ENCODE measurements at regions not wholly inside any gene's neighbourhood (a gene's known extent, or its start where the extent isn't known, plus 50 kb on each side); places are given as distances from the start of the nearest gene placed in this dataset.
"Not testable (repeated sequence)": the region's sequence is repeated elsewhere in the genome, so short reads cannot be mapped to it uniquely, and the experiment has no call there.

DNA sequence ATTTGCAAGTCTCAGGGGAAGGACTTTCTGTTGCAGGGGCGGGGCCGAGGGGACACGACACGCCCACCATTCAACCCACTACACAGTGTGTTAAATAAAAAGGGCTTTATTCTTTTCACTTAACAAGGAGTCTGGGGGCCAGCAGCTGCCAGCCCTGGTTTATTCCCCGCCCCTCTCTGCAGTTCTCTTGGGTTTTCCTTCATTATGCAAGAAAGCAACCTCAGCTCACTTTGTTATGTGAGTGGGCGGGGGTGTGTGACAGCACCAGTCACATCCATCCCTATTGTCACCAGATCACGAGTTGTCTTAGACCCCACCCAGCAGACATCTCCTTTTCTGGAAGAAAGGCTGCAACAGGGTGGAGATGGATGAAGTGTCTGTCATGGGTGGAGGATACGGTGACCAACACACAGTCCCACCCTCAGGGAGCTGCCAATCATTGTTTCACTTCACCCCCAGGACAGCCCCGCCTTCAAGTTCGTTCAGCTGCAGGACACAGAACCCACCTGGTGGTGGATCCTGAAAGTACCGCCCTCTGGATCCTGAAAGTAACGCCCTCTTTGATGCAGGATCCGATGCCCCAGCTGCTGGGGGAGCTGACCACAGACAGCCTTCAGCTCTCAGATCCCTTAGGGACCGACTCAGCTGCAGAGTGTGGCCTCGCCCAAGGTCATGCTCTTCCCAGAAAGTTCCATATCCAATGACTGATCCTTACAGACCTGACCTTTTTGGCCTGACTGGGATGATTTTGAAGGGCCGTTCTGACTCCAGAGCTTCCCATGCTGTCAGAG, 79.6 kb downstream of the SMIM20 start:
- DNase-seq (ENCODE audit: low read depth): no peak
- TF ChIP-seq, protein P1, sequence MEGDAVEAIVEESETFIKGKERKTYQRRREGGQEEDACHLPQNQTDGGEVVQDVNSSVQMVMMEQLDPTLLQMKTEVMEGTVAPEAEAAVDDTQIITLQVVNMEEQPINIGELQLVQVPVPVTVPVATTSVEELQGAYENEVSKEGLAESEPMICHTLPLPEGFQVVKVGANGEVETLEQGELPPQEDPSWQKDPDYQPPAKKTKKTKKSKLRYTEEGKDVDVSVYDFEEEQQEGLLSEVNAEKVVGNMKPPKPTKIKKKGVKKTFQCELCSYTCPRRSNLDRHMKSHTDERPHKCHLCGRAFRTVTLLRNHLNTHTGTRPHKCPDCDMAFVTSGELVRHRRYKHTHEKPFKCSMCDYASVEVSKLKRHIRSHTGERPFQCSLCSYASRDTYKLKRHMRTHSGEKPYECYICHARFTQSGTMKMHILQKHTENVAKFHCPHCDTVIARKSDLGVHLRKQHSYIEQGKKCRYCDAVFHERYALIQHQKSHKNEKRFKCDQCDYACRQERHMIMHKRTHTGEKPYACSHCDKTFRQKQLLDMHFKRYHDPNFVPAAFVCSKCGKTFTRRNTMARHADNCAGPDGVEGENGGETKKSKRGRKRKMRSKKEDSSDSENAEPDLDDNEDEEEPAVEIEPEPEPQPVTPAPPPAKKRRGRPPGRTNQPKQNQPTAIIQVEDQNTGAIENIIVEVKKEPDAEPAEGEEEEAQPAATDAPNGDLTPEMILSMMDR (IDR thresholded peaks at IDR 0.05; ENCODE audit: control insufficient read depth, insufficient read depth, low read depth, low read length, missing control alignments): peak; percentile 30
- H3K4me3 ChIP-seq (ENCODE audit: control insufficient read depth, low read depth, low read length): no peak overlapping the region

DNA sequence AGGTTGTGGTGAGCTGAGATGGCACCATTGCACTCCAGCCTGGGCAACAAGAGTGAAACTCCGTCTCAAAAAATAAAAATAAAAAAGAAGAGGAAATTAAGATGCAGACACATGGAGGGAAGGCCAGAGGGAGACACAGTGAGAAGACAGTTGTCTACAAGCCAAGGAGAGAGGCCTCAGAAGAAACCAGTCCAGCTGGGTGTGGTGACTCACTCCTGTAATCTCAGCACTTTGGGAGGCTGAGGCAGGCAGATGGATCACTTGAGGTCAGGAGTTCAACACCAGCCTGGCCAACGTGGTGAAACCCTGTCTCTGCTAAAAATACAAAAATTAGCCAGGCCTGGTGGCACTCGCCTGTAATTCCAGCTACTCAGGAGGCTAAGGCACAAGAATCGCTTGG, 80.6 kb downstream of the SMIM20 start:
- peak; percentile 48 for DNase-seq (ENCODE audit: low read depth)
- TF ChIP-seq, protein P1 (IDR thresholded peaks at IDR 0.05; ENCODE audit: control insufficient read depth, insufficient read depth, low read depth, low read length, missing control alignments): peak; percentile 11
- H3K4me3 ChIP-seq (ENCODE audit: control insufficient read depth, low read depth, low read length): not testable (repeated sequence)

DNA sequence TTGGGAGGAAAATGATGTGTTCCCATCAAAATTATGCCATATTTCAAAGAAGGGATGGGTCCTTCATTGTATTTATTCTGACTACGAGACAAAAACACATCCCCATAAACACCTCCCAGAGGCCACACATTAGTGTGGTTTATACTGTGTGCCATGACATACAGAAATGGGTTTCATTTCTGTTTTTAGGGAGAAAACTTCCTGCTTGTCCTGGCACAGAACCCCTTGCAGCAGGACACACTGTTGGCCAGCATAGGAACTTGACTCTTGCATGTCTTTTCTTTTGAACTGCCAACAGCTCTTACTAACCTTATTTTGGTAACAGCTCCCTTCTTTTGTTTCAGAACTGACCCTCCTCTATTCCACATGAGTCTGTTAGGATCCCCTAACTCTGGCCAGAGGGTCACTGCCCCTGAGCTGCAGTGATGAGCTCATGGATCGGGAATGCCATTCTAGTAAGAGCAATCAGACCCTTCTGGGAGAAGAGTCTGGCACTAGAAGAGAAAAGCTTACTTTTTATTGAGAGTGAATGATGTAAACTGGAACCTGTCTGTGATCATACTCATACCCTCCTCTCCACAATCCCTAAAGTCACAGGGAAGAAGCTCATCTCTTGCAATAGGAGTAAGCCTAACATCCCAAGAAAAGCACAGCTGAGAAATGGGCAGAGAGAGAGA, 86.4 kb downstream of the SMIM20 start:
- TF ChIP-seq, protein P1 (IDR thresholded peaks at IDR 0.05; ENCODE audit: control insufficient read depth, insufficient read depth, low read depth, low read length, missing control alignments): no peak
- no peak overlapping the region for H3K4me3 ChIP-seq (ENCODE audit: control insufficient read depth, low read depth, low read length)
- no peak for DNase-seq (ENCODE audit: low read depth)

DNA sequence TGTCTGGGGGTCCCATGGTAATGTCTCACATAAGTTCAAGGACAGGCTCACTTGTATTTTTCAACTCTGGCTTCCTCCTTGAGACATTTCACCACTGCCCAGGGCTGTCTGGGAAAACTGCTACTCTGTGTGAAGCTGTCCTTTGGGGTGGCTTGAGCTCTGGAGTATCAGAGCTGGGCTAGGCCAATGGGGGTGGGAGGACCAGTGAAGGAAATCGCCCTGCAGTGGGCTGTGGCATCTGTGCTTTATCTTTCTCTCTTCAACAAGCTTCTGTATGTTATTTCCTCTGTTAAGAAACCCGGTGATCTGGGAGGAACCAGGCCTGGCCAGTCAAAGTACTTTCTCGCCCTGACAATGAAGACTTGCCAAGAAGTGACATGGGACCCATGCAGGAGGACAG, 87.4 kb downstream of the SMIM20 start:
- TF ChIP-seq, protein P1 (IDR thresholded peaks at IDR 0.05; ENCODE audit: control insufficient read depth, insufficient read depth, low read depth, low read length, missing control alignments): no peak
- no peak overlapping the region for H3K4me3 ChIP-seq (ENCODE audit: control insufficient read depth, low read depth, low read length)
- DNase-seq (ENCODE audit: low read depth): no peak

DNA sequence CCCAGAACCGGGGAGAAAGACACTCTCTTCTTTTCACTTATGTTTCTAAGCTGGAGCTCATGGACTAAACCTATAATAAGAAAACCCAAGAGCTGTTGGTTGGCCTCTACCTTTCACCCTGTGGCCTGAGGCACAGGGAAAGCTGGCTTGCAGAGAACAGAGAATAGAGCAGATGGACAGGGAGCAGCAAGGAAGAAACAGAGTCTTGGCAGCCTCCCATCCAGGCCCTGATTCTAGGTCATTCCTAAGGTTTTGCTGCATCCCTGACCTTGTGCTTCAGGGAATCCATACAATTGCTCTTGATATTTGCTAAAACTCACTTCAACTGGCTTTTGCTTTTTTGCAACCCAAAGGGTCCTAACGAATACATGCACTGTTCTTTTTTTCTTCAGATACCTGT, 87.8 kb downstream of the SMIM20 start:
- DNase-seq (ENCODE audit: low read depth): no peak
- TF ChIP-seq, protein P1 (IDR thresholded peaks at IDR 0.05; ENCODE audit: control insufficient read depth, insufficient read depth, low read depth, low read length, missing control alignments): no peak
- no peak overlapping the region for H3K4me3 ChIP-seq (ENCODE audit: control insufficient read depth, low read depth, low read length)

DNA sequence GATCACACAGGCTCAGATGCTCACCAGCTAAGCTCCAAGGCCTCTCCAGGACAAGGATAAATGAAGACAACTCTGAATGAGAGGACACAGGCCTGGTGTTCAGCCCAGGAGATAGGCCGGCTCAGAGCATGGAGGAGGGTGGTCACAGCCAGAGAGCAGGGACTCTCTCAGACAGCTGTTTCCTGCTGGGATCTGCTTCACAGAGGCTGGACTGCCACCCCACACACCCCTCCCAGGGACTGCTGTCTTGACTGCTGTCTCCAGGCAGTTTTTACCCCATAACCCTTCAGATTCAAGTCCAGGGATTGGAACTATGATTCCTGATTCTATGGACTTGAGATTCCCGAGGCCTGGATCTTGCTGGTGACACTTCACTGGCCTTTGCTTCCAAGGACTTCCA, 89.0 kb downstream of the SMIM20 start:
- H3K4me3 ChIP-seq (ENCODE audit: control insufficient read depth, low read depth, low read length): no peak overlapping the region
- no peak for DNase-seq (ENCODE audit: low read depth)
- TF ChIP-seq, protein P1 (IDR thresholded peaks at IDR 0.05; ENCODE audit: control insufficient read depth, insufficient read depth, low read depth, low read length, missing control alignments): no peak

Measured in AG09309 (cell line).